ENCODE measurements at regions not wholly inside any gene's neighbourhood (a gene's known extent, or its start where the extent isn't known, plus 50 kb on each side); places are given as distances from the start of the nearest gene placed in this dataset.

GRCh38 chr20:58058421-58059259 lies 169.8 kb downstream of the ANKRD60 start:
- DNase-seq, result no peak

- DNase-seq, result no peak
These were observed 171.3 kb downstream of the ANKRD60 start for GRCh38 chr20:58056921-58057686.

- no peak for DNase-seq
These were observed 172.3 kb downstream of the ANKRD60 start for GRCh38 chr20:58056021-58056591.

- no peak for DNase-seq
These were observed 173.6 kb downstream of the ANKRD60 start for GRCh38 chr20:58054780-58055373.

GRCh38 chr20:58054082-58054779 lies 174.2 kb downstream of the ANKRD60 start:
- DNase-seq, result no peak

GRCh38 chr20:58053391-58054055 lies 174.9 kb downstream of the ANKRD60 start:
- DNase-seq, result no peak

- no peak for DNase-seq
These were observed 177.1 kb downstream of the ANKRD60 start for GRCh38 chr20:58051367-58051766.

GRCh38 chr20:58048096-58048702 lies 180.3 kb downstream of the ANKRD60 start:
- DNase-seq, result no peak

GRCh38 chr20:58046311-58046710 lies 182.1 kb downstream of the ANKRD60 start:
- no peak for DNase-seq

- DNase-seq, result no peak
These were observed 182.9 kb downstream of the ANKRD60 start for GRCh38 chr20:58045579-58045978.

GRCh38 chr20:58044931-58045555 lies 183.4 kb downstream of the ANKRD60 start:
- DNase-seq, result no peak

GRCh38 chr20:58044286-58044685 lies 184.2 kb downstream of the ANKRD60 start:
- no peak for DNase-seq

GRCh38 chr20:58043236-58044140 lies 185.0 kb downstream of the ANKRD60 start:
- DNase-seq, result no peak

- no peak for DNase-seq
These were observed 185.9 kb downstream of the ANKRD60 start for GRCh38 chr20:58042591-58042990.

- DNase-seq, result no peak
These were observed 187.8 kb downstream of the ANKRD60 start for GRCh38 chr20:58040447-58041290.

- no peak for DNase-seq
These were observed 189.0 kb downstream of the ANKRD60 start for GRCh38 chr20:58039274-58040092.

GRCh38 chr20:58038123-58038654 lies 190.3 kb downstream of the ANKRD60 start:
- DNase-seq, result no peak

- no peak for DNase-seq
These were observed 190.8 kb downstream of the ANKRD60 start for GRCh38 chr20:58037631-58038030.

All from NCI-H187 (cell line).